Osteoblast (primary cell): ENCODE measurements at regions not wholly inside any gene's neighbourhood (a gene's known extent, or its start where the extent isn't known, plus 50 kb on each side); places are given as distances from the start of the nearest gene placed in this dataset.

ENCODE experiments used
- DNase-seq: peaks from one replicate; pipeline ENCODE4 v3.0.0; 2011; ENCODE audit warnings: low spot score, mixed read lengths; ENCODE audit not compliant: insufficient read length; ENCODE audit errors: missing footprints
- H2AFZ ChIP-seq: 2 replicates; pipeline ENCODE4 v1.6.0; 2011; ENCODE audit warnings: mild to moderate bottlenecking, low read length
- H3K27ac ChIP-seq: 2 replicates; pipeline ENCODE4 v1.5.1; 2011; ENCODE audit warnings: mild to moderate bottlenecking, low read depth, low read length, moderate library complexity
- H3K27me3 ChIP-seq: 2 replicates; pipeline ENCODE4 v1.6.0; 2012; ENCODE audit warnings: mild to moderate bottlenecking, control low read depth, inconsistent platforms, low read length, moderate library complexity; ENCODE audit not compliant: insufficient read depth
- H3K36me3 ChIP-seq: 2 replicates; pipeline ENCODE4 v1.5.1; 2011; ENCODE audit warnings: mild to moderate bottlenecking, low read length, control low read depth, moderate library complexity; ENCODE audit not compliant: insufficient read depth
- H3K4me1 ChIP-seq: 2 replicates; pipeline ENCODE4 v1.5.1; 2011; ENCODE audit warnings: mild to moderate bottlenecking, low read length, control low read depth, moderate library complexity; ENCODE audit not compliant: insufficient read depth
- H3K4me2 ChIP-seq: 2 replicates; pipeline ENCODE4 v1.6.0; 2011; ENCODE audit warnings: mild to moderate bottlenecking, low read length; ENCODE audit not compliant: insufficient read depth
- H3K4me3 ChIP-seq: fragments of 200-600 bp; sonication (generic); 3 replicates; pipeline ENCODE4 v1.5.1; 2012; ENCODE audit warnings: mild to moderate bottlenecking, low read length, inconsistent platforms; ENCODE audit not compliant: insufficient read depth
- H3K79me2 ChIP-seq: 2 replicates; pipeline ENCODE4 v1.6.0; 2012; ENCODE audit warnings: mild to moderate bottlenecking, low read length, control low read depth, inconsistent platforms; ENCODE audit not compliant: insufficient read depth
- H3K9me3 ChIP-seq: 2 replicates; pipeline ENCODE4 v1.5.1; 2011; ENCODE audit warnings: low read depth, low read length, control low read depth
- H4K20me1 ChIP-seq: 2 replicates; pipeline ENCODE4 v1.6.0; 2012; ENCODE audit warnings: mild to moderate bottlenecking, low read length, control low read depth; ENCODE audit not compliant: insufficient read depth
- CTCF ChIP-seq: IDR thresholded peaks from 2 replicates; pipeline ENCODE4 v1.5.1; 2011; ENCODE audit warnings: mild to moderate bottlenecking, low read depth, low read length, moderate library complexity; ENCODE audit errors: extremely low read depth

DNA sequence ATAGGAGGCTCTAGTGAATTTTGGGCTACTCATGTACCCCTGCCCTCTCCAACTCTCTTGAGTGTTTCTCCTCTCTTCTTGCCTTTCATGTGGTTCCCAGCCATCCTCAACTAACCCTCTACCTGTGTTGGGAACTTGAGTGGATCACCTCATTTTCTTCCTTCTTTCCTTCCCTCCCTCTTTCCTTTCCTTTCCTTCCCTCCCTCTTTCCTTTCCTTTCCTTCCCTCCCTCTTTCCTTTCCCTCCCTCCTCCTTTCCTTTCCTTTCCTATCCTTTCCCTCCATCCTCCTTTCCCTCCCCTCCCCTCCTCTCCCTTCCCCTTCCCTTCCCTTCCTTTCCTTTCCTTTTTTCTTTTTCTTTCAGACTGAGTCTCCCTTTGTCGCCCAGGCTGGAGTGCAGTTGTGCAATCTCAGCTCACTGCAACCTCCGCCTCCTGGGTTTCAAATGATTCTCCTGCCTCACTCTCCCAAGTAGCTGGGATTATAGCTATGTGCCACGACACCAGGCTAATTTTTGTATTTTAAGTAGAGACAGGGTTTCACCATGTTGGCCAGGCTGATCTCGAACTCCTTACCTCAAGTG is 63.8 kb downstream of the BTBD3 start:
- DNase-seq, result no peak
- Histone ChIP-seq H3K79me2 (no peaks in the 10 kb centered on the region), H3K27me3 (no peaks in the 10 kb centered on the region), H3K9me3 (no peaks in the 10 kb centered on the region), H3K36me3 (no peaks in the 10 kb centered on the region), H3K4me1 (no peaks in the 10 kb centered on the region), H3K27ac (no peak overlapping the region), H3K4me2 (no peak overlapping the region), H3K4me3 (no peak overlapping the region), H4K20me1 (no peaks in the 10 kb centered on the region), H2AFZ (no peak overlapping the region)
- TF ChIP-seq CTCF, result no peak

DNA sequence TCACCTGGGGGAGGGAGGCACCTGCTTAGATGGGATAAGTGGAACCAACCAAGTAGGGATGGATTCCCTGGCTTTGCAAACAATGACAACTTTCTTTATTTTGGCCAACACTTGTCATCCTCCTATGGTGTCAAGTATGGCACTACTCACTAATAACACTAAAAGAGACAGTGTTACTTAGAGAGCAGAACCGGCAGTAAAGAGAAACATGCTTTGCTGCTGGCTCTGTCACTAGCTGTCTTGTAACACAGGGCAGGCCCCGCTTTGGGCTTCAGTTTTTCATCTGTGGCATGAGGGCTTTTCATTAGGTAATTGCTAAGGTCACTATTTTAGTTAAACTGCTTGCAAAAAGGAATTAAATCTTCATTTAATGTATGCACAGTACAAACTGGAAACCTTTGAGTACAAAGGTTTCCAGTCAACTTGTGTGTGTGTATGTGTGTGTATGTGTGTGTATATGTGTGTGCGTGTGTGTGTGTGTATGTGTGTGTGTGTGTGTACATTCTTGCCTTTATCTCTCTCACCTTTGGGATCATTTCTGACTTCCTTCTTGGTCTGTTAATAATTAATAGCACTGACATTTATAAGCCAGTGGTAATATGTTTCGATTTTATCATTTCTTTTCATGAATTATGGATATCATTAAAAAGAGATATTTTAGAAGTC is 64.7 kb downstream of the BTBD3 start:
- H3K27ac ChIP-seq, result no peak overlapping the region
- H3K4me2 ChIP-seq, result no peak overlapping the region
- H3K36me3 ChIP-seq, result no peaks in the 10 kb centered on the region
- no peak overlapping the region for H3K4me3 ChIP-seq
- H3K4me1 ChIP-seq, result no peaks in the 10 kb centered on the region
- H3K27me3 ChIP-seq, result no peaks in the 10 kb centered on the region
- H4K20me1 ChIP-seq, result no peaks in the 10 kb centered on the region
- DNase-seq, result no peak
- TF ChIP-seq CTCF, result no peak
- no peaks in the 10 kb centered on the region for H3K9me3 ChIP-seq
- H3K79me2 ChIP-seq, result no peaks in the 10 kb centered on the region
- no peak overlapping the region for H2AFZ ChIP-seq

- H3K36me3 ChIP-seq, result no peaks in the 10 kb centered on the region
- H3K4me2 ChIP-seq, result no peak overlapping the region
- H3K4me3 ChIP-seq, result no peak overlapping the region
- H3K79me2 ChIP-seq, result no peaks in the 10 kb centered on the region
- H4K20me1 ChIP-seq, result no peaks in the 10 kb centered on the region
- H3K4me1 ChIP-seq, result no peaks in the 10 kb centered on the region
- H2AFZ ChIP-seq, result no peak overlapping the region
- TF ChIP-seq CTCF, result no peak
- H3K27ac ChIP-seq, result no peak overlapping the region
- no peak for DNase-seq
- no peaks in the 10 kb centered on the region for H3K27me3 ChIP-seq
- H3K9me3 ChIP-seq, result no peaks in the 10 kb centered on the region
Observed at GRCh38 chr20:11982955-11983470, 65.3 kb downstream of the BTBD3 start.

- DNase-seq, result no peak
- Histone ChIP-seq H2AFZ (no peak overlapping the region), H3K4me3 (no peak overlapping the region), H4K20me1 (no peaks in the 10 kb centered on the region), H3K27me3 (no peaks in the 10 kb centered on the region), H3K27ac (no peak overlapping the region), H3K36me3 (no peaks in the 10 kb centered on the region), H3K9me3 (no peaks in the 10 kb centered on the region), H3K79me2 (no peaks in the 10 kb centered on the region), H3K4me2 (no peak overlapping the region), H3K4me1 (no peaks in the 10 kb centered on the region)
- no peak for TF ChIP-seq CTCF
Observed at GRCh38 chr20:11986954-11987353, 69.3 kb downstream of the BTBD3 start.
